Fibroblast of pulmonary artery (primary cell): ENCODE measurements at regions not wholly inside any gene's neighbourhood (a gene's known extent, or its start where the extent isn't known, plus 50 kb on each side); places are given as distances from the start of the nearest gene placed in this dataset.

Source experiments
- DNase-seq: peaks from one replicate; pipeline ENCODE4 v3.0.0-alpha.2; 2010; ENCODE audit warnings: low read depth
- H3K4me3 ChIP-seq: replicated peaks from 2 replicates; pipeline ENCODE4 v1.5.1; 2011; ENCODE audit warnings: low read depth, mild to moderate bottlenecking, control low read depth, low read length, moderate library complexity
- TF ChIP-seq, protein P1 (sequence below): IDR thresholded peaks from 2 replicates; pipeline ENCODE4 v1.5.1; 2011; ENCODE audit warnings: mild to moderate bottlenecking, control low read depth, low read length, inconsistent platforms; ENCODE audit errors: missing control alignments

DNA sequence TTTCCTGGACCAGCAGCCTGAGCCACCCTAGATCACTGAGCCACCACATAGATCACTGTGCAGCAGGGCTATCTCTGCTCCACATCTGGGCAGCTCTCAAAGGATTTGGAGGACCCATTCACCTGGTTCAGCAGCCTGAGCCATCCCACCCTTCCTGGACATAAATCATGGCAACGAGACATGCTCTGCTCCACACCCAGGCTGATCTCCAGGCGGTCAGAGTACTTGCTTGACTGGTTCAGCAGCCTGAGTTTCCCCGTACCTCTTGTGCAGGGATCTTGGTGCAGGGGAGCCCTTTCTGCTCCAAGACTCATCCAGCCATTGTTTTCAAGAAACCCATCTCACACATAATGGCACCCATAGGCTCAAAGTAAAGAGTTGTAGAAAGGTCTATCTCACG, 195.3 kb downstream of the LIG4 start:
- DNase-seq = no peak
- no peak overlapping the region for H3K4me3 ChIP-seq
- TF ChIP-seq, protein P1, sequence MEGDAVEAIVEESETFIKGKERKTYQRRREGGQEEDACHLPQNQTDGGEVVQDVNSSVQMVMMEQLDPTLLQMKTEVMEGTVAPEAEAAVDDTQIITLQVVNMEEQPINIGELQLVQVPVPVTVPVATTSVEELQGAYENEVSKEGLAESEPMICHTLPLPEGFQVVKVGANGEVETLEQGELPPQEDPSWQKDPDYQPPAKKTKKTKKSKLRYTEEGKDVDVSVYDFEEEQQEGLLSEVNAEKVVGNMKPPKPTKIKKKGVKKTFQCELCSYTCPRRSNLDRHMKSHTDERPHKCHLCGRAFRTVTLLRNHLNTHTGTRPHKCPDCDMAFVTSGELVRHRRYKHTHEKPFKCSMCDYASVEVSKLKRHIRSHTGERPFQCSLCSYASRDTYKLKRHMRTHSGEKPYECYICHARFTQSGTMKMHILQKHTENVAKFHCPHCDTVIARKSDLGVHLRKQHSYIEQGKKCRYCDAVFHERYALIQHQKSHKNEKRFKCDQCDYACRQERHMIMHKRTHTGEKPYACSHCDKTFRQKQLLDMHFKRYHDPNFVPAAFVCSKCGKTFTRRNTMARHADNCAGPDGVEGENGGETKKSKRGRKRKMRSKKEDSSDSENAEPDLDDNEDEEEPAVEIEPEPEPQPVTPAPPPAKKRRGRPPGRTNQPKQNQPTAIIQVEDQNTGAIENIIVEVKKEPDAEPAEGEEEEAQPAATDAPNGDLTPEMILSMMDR = no peak

DNA sequence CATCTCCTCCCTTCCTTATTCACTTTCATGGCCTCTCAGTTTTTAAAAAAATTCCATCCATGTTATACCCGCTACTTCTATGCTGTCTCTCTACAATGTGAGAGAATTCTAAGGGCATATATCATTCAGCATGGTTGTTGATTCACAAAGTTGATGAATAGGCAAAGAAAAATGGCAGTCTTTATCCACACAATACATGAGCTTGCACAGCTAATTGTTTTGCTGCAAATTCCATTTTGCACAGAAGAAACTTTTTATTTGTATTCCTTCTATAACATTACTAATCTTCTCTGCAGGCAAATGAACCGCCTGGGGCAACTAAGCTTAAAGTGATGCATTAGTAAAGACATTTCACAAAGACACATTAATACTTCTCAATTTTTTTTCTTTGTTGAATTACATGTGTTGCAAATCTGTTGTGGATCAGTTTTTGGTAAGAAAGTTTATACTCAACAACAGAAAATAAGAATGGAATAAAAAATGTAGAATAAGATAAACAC, 196.9 kb downstream of the LIG4 start:
- H3K4me3 ChIP-seq = no peak overlapping the region
- no peak for DNase-seq
- TF ChIP-seq, protein P1 = no peak

DNA sequence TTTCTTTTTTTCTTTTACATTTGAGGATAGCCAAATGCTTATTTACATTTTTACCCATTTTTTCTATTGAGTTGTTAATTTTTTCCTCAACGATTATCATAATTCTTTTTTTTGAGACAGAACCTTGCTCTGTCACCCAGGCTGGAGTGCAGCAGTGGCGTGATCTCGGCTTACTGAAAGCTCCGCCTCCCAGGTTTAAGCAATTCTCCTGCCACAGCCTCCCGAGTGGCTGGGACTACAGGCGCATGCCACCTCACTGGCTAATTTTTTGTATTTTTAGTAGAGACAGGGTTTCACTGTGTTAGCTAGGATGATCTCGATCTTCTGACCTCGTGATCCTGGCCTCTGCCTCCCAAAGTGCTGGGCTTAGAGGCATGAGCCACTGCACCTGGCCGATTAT, 208.7 kb downstream of the LIG4 start:
- DNase-seq = no peak
- TF ChIP-seq, protein P1 = no peak
- H3K4me3 ChIP-seq = no peak overlapping the region

DNA sequence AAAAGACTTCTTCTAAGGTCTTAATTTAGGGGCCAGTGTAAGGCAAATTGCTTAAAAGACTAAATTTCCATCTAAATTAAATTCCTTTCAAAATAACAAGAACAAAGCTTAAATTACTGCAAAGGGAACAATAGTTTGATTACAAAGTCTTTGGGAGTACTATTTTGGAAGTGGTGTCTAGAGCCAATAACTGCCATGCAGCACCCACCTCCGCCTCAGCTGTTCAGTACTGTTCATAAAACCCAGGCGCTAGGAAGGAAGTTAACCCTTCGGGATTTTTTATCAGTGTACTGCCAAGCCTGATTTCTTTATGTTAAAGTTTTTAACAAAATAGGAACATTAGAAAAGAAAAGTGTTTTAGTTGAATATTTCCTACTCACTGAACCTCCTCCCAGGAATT, 210.1 kb downstream of the LIG4 start:
- TF ChIP-seq, protein P1 = no peak
- DNase-seq = no peak
- no peak overlapping the region for H3K4me3 ChIP-seq

DNA sequence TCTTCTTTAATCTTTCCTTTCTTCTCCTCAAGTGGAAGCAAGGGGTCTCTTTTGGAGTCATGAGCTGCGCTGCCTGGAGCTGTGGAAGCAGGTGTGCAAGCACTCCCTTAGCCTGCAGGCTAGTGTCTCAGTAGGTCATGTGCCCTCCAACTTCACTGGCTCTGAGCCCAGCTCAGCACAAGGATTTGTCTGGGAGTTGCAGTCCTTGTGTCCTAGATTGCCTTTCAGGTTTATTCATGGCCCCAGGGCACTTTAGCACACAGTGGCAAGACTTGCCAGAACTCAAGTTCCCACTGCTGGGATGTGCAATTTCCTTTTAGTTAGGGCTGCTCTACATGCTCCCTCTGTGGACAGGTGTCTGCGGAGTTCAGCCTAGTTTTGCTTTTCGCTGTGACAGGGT, 211.7 kb downstream of the LIG4 start:
- DNase-seq = no peak
- no peak overlapping the region for H3K4me3 ChIP-seq
- TF ChIP-seq, protein P1 = no peak

DNA sequence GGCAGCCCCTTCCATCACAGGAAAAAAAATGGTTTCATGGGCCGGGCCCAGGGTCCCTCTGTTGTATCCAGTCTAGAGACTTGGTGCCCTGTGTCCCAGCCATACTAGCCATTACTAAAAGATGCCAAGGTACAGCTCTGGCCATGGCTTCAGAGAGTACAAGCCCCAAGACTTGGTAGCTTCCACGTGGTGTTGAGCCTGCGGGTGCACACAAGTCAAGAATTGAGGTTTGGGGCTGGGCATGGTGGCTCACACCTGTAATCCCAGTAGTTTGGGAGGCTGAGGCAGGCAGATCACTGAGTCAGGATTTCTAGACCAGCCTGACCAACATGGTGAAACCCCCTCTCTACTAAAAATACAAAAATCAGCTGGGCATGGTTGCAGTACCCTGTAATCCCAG, 214.3 kb downstream of the LIG4 start:
- TF ChIP-seq, protein P1 = no peak
- no peak for DNase-seq
- H3K4me3 ChIP-seq = no peak overlapping the region

DNA sequence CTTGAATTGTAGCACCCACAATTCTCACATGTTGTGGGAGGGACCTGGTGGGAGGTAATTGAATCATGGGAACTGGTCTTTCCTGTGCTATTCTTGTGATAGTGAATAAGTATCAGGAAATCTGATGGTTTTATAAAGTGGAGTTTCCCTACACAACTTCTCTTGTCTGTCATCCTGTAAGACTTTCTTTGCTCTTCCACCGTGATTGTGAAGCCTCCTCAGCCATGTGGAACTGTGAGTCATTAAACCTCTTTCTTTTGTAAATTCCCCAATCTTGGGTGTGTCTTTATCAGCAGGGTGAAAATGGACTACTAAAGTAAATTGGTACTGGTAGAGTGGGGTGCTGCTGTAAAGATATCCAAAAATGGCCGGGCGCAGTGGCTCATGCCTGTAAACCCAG, 215.6 kb downstream of the LIG4 start:
- TF ChIP-seq, protein P1 = no peak
- DNase-seq = no peak
- H3K4me3 ChIP-seq = no peak overlapping the region
